HepG2 (cell line): ENCODE measurements at regions not wholly inside any gene's neighbourhood (a gene's known extent, or its start where the extent isn't known, plus 50 kb on each side); places are given as distances from the start of the nearest gene placed in this dataset.

Experiments used
- ATAC-seq: fragments of 200-7000 bp; cut with Tn5 transposase; 3 replicates; pipeline ENCODE4 v1.9.1; 2020; ENCODE audit warnings: mild to moderate bottlenecking, moderate library complexity
- BruUV-seq: library from RNA; stranded (reverse); fragments of 400-500 nt; replicated peaks from 2 replicates; lab custom pipeline; 2021; lab: Mats Ljungman, UMichigan
- CTCF ChIA-PET: fragments of 300-600 bp; formaldehyde crosslinking; extraction: SDS; loops from one replicate; lab custom pipeline; 2021; ENCODE audit warnings: low total read pairs, inconsistent platforms, low intra/inter-chr PET ratio; lab: Yijun Ruan, JAX
- POLR2A ChIA-PET: fragments of 350-600 bp; sonication (Branson Sonifier 250); formaldehyde crosslinking; loops from one replicate; lab custom pipeline; 2020; ENCODE audit warnings: antibody characterized with exemption, inconsistent platforms; lab: Yijun Ruan, JAX
- DNase-seq: peaks from one replicate; pipeline ENCODE4 v3.0.0-alpha.2; 2015; ENCODE audit warnings: low spot score
- FAIRE-seq: peaks from 3 replicates; lab custom pipeline; 2011; peaks lifted over from hg19 to GRCh38; lab: Jason Lieb, UNC
- H2AFZ ChIP-seq: one replicate; pipeline ENCODE4 v1.6.1; 2011; ENCODE audit warnings: low read length, inconsistent platforms
- H3K27ac ChIP-seq: fragments of 300-600 bp; 3 replicates; pipeline ENCODE4 v1.8.0; 2011; ENCODE audit warnings: mixed run types, mild to moderate bottlenecking, mixed read lengths, low read length, inconsistent platforms; ENCODE audit not compliant: insufficient read depth; ENCODE audit errors: extremely low read length
- H3K27me3 ChIP-seq, 2 experiments: fragments of 200-600 bp in 1 of 2; 2 replicates in 1 of 2; 3 replicates in 1 of 2; pipeline versions ENCODE4 v1.6.0 to v1.8.0; 2011; ENCODE audit warnings: low read length in 2 of 2, mild to moderate bottlenecking in 2 of 2, moderate library complexity in 2 of 2, inconsistent platforms in 1 of 2; ENCODE audit not compliant: insufficient read depth in 2 of 2, control insufficient read depth in 1 of 2
- H3K36me3 ChIP-seq, 2 experiments: fragments of 200-600 bp in 1 of 2; replicated peaks in 1 of 2; 2 replicates in 1 of 2; 3 replicates in 1 of 2; pipeline versions ENCODE4 v1.5.1 to v1.8.0; 2011; ENCODE audit warnings: low read length in 2 of 2, inconsistent platforms in 1 of 2; ENCODE audit not compliant: insufficient read depth in 2 of 2, control insufficient read depth in 1 of 2
- H3K4me1 ChIP-seq: 2 replicates; pipeline ENCODE4 v1.5.1; 2012; ENCODE audit warnings: low read length, inconsistent platforms; ENCODE audit not compliant: insufficient read depth
- H3K4me2 ChIP-seq: 2 replicates; pipeline ENCODE4 v1.6.0; 2011; ENCODE audit warnings: low read depth, low read length, inconsistent platforms
- H3K4me3 ChIP-seq, 3 experiments: fragments of 200-600 bp in 1 of 3; sonication (generic), shearing (Covaris generic) in 1 of 3; replicated peaks in 1 of 3; 2 replicates each; pipeline ENCODE4 v1.5.1; 2011 to 2016; ENCODE audit warnings: low read length in 3 of 3, inconsistent platforms in 2 of 3, low read depth in 2 of 3, mild to moderate bottlenecking in 2 of 3, control low read depth in 1 of 3, mixed read lengths in 1 of 3; ENCODE audit not compliant: insufficient read depth in 1 of 3
- H3K79me2 ChIP-seq: one replicate; pipeline ENCODE4 v1.6.1; 2011; ENCODE audit warnings: low read length, inconsistent platforms; ENCODE audit not compliant: insufficient read depth
- H3K9ac ChIP-seq: 2 replicates; pipeline ENCODE4 v1.6.0; 2011; ENCODE audit warnings: mild to moderate bottlenecking, low read depth, low read length, inconsistent platforms; ENCODE audit not compliant: insufficient read depth
- H3K9me3 ChIP-seq: 2 replicates; pipeline ENCODE4 v1.5.1; 2012; ENCODE audit warnings: mild to moderate bottlenecking, low read length
- H4K20me1 ChIP-seq: 2 replicates; pipeline ENCODE4 v1.6.0; 2011; ENCODE audit warnings: inconsistent platforms, mild to moderate bottlenecking, low read length, moderate library complexity; ENCODE audit not compliant: insufficient read depth
- CC2D1A ChIP-seq: sonication (generic); formaldehyde crosslinking; IDR thresholded peaks from 2 replicates; pipeline ENCODE4 v1.8.1; 2023; ENCODE audit warnings: mild to moderate bottlenecking, missing genetic modification reagents
- ELK4 ChIP-seq: sonication (generic); formaldehyde crosslinking; IDR thresholded peaks from 2 replicates; pipeline ENCODE4 v1.9.0; 2021; ENCODE audit warnings: missing genetic modification reagents, borderline replicate concordance
- KDM4B ChIP-seq: sonication (generic); formaldehyde crosslinking; IDR thresholded peaks from 2 replicates; pipeline ENCODE4 v1.4.0; 2020; ENCODE audit warnings: missing genetic modification reagents
- MTA1 ChIP-seq: sonication (generic); formaldehyde crosslinking; IDR thresholded peaks from 2 replicates; pipeline ENCODE4 v1.4.0; 2020; ENCODE audit warnings: missing genetic modification reagents, mild to moderate bottlenecking, borderline replicate concordance
- TMF1 ChIP-seq: sonication (generic); formaldehyde crosslinking; IDR thresholded peaks from 2 replicates; pipeline ENCODE4 v1.8.1; 2022; ENCODE audit warnings: low read depth, missing genetic modification reagents
- ZNF44 ChIP-seq: sonication (generic); formaldehyde crosslinking; IDR thresholded peaks from 2 replicates; pipeline ENCODE4 v1.5.1; 2020; ENCODE audit warnings: mild to moderate bottlenecking, missing genetic modification reagents
- ZNF646 ChIP-seq: sonication (generic); formaldehyde crosslinking; IDR thresholded peaks from 2 replicates; pipeline ENCODE4 v1.9.0; 2021; ENCODE audit warnings: mild to moderate bottlenecking, missing genetic modification reagents
- ZNF720 ChIP-seq: sonication (generic); formaldehyde crosslinking; IDR thresholded peaks from 2 replicates; pipeline ENCODE4 v1.4.0; 2020; ENCODE audit warnings: missing genetic modification reagents
- WGBS: methylation state at CpG from one replicate; pipeline ENCODE4 v1.1.6; 2017; ENCODE audit warnings: low lambda C conversion rate; 5-methylcytosine and 5-hydroxymethylcytosine counted together
- in situ Hi-C: cut with HindIII; loops from 2 replicates; pipeline ENCODE4 v1.10.0; 2017; ENCODE audit warnings: low pct_unique_long_range_greater_than_20kb; ENCODE audit not compliant: extremely low pct_ligation_motif_present
- intact Hi-C: fragments of 100-400 bp; cut with micrococcal nuclease; formaldehyde crosslinking; loops from one replicate; pipeline ENCODE4 v1.10.0; 2022; ENCODE audit not compliant: unreplicated experiment

GRCh38 chr6:4707011-4707410, 69.2 kb upstream of the CDYL start:
- intact Hi-C loops, result no loop called here
- TF ChIP-seq MTA1 (CRISPR knock-in tag) (no peak), ZNF720 (CRISPR knock-in tag) (no peak), CC2D1A (CRISPR knock-in tag) (no peak), TMF1 (CRISPR knock-in tag) (no peak), ELK4 (CRISPR knock-in tag) (no peak), ZNF646 (CRISPR knock-in tag) (no peak), KDM4B (CRISPR knock-in tag) (no peak), ZNF44 (CRISPR knock-in tag) (no peak)
- Histone ChIP-seq H3K79me2 (no peaks in the 10 kb centered on the region), H4K20me1 (no peaks in the 10 kb centered on the region), H3K27me3 (peaks cover 0 to 28% of the 10 kb centered on the region in 2 experiments), H3K4me3 (no peak overlapping the region), H3K4me2 (no peak overlapping the region), H2AFZ (no peak overlapping the region), H3K9ac (no peak overlapping the region), H3K9me3 (no peaks in the 10 kb centered on the region), H3K36me3 (no peaks in the 10 kb centered on the region), H3K27ac (no peak overlapping the region), H3K4me1 (no peaks in the 10 kb centered on the region)
- BruUV-seq, result no TSS peak
- ChIA-PET POLR2A (no interaction called here), CTCF (no interaction called here)
- in situ Hi-C loops, result no loop called here
- DNase-seq (no peak), ATAC-seq (no peak), FAIRE-seq (no peak)
- 55% methylated on average over 3 of the region's 3 CpGs for WGBS
